H1 (cell line): ENCODE measurements at regions not wholly inside any gene's neighbourhood (a gene's known extent, or its start where the extent isn't known, plus 50 kb on each side); places are given as distances from the start of the nearest gene placed in this dataset.

Experiments used
- CTCF ChIA-PET: fragments of 300-600 bp; sonication (Branson Sonifier 250); formaldehyde crosslinking; loops from one replicate; lab custom pipeline; 2021; ENCODE audit not compliant: partially characterized antibody; lab: Charles Lee
- POLR2A ChIA-PET: fragments of 300-600 bp; sonication (Branson Sonifier 250); formaldehyde crosslinking; loops from one replicate; lab custom pipeline; 2021; ENCODE audit warnings: inconsistent platforms; ENCODE audit not compliant: partially characterized antibody; lab: Charles Lee
- DNase-seq, 2 experiments: peaks; one replicate each; pipeline versions ENCODE4 v3.0.0 to v3.0.0-alpha.2; 2010 to 2022; ENCODE audit warnings: low spot score in 2 of 2, low read depth in 1 of 2, mixed read lengths in 1 of 2
- FAIRE-seq: peaks from 2 replicates; lab custom pipeline; 2011; peaks lifted over from hg19 to GRCh38; lab: Jason Lieb, UNC
- H2AFZ ChIP-seq: 2 replicates; pipeline ENCODE4 v1.8.1; 2012; ENCODE audit warnings: low read length, inconsistent platforms
- H2AK5ac ChIP-seq: 2 replicates; pipeline ENCODE4 v1.6.1; 2013; ENCODE audit warnings: low read depth, low read length
- H2BK120ac ChIP-seq: replicated peaks from 2 replicates; pipeline ENCODE3; 2013; ENCODE audit warnings: low read depth, low read length, inconsistent platforms
- H2BK12ac ChIP-seq: 2 replicates; pipeline ENCODE4 v1.6.1; 2013; ENCODE audit warnings: low read depth, low read length
- H2BK15ac ChIP-seq: 2 replicates; pipeline ENCODE4 v1.6.1; 2013; ENCODE audit warnings: low read length
- H2BK20ac ChIP-seq: 2 replicates; pipeline ENCODE4 v1.6.1; 2013; ENCODE audit warnings: low read length
- H2BK5ac ChIP-seq: 2 replicates; pipeline ENCODE4 v1.6.1; 2013; ENCODE audit warnings: low read depth, low read length
- H3K14ac ChIP-seq: 2 replicates; pipeline ENCODE4 v1.6.1; 2013; ENCODE audit warnings: inconsistent platforms; ENCODE audit not compliant: insufficient read length
- H3K18ac ChIP-seq: 2 replicates; pipeline ENCODE4 v1.6.1; 2013; ENCODE audit warnings: low read length; ENCODE audit errors: extremely low read depth
- H3K23ac ChIP-seq: 2 replicates; pipeline ENCODE4 v1.6.1; 2013; ENCODE audit warnings: inconsistent platforms; ENCODE audit not compliant: insufficient read length
- H3K23me2 ChIP-seq: 2 replicates; pipeline ENCODE4 v1.6.1; 2013; ENCODE audit warnings: low read depth, low read length
- H3K27ac ChIP-seq: 2 replicates; pipeline ENCODE4 v1.6.1; 2011; ENCODE audit warnings: low read depth, low read length, inconsistent platforms
- H3K27me3 ChIP-seq, 4 experiments: replicated peaks in 1 of 4; 1 replicate in 1 of 4; 2 replicates in 3 of 4; pipeline versions ENCODE4 v1.6.1 to v1.8.1; 2011 to 2013; ENCODE audit warnings: low read length in 3 of 4, mild to moderate bottlenecking in 3 of 4, inconsistent platforms in 2 of 4, mixed read lengths in 2 of 4, moderate library complexity in 1 of 4; ENCODE audit not compliant: control insufficient read depth in 3 of 4, insufficient read depth in 3 of 4; ENCODE audit errors: extremely low read depth in 1 of 4
- H3K36me3 ChIP-seq, 4 experiments: 2 replicates each; pipeline versions ENCODE4 v1.6.1 to v1.8.1; 2011 to 2013; ENCODE audit warnings: mild to moderate bottlenecking in 4 of 4, low read length in 3 of 4, moderate library complexity in 2 of 4, control low read depth in 1 of 4, inconsistent platforms in 1 of 4; ENCODE audit not compliant: insufficient read depth in 4 of 4, control insufficient read depth in 2 of 4
- H3K4ac ChIP-seq: replicated peaks from 2 replicates; pipeline ENCODE3; 2013; ENCODE audit warnings: low read length, low read depth, mixed read lengths, inconsistent platforms; ENCODE audit not compliant: insufficient read length
- H3K4me1 ChIP-seq, 4 experiments: replicated peaks in 1 of 4; 1 replicate in 1 of 4; 2 replicates in 3 of 4; pipeline versions ENCODE4 v1.6.1 to v1.8.1; 2011 to 2013; ENCODE audit warnings: low read length in 3 of 4, inconsistent platforms in 2 of 4, mixed read lengths in 1 of 4; ENCODE audit not compliant: insufficient read depth in 4 of 4, control insufficient read depth in 3 of 4
- H3K4me2 ChIP-seq, 2 experiments: 2 replicates each; pipeline versions ENCODE4 v1.6.1 to v1.8.1; 2011 to 2013; ENCODE audit warnings: low read depth in 2 of 2, low read length in 2 of 2, control low read depth in 1 of 2, inconsistent platforms in 1 of 2, mild to moderate bottlenecking in 1 of 2; ENCODE audit not compliant: insufficient read depth in 1 of 2
- H3K4me3 ChIP-seq, 4 experiments: fragments of 200-600, 300-600 bp in 1 of 4; sonication (generic), shearing (Covaris generic), sonication (Bioruptor Twin) in 1 of 4; 2 replicates each; pipeline versions ENCODE4 v1.5.1 to v1.8.1; 2011 to 2016; ENCODE audit warnings: low read length in 4 of 4, low read depth in 3 of 4, control low read depth in 2 of 4, inconsistent platforms in 2 of 4, mild to moderate bottlenecking in 2 of 4, mixed read lengths in 1 of 4, moderate library complexity in 1 of 4; ENCODE audit not compliant: insufficient read depth in 2 of 4; ENCODE audit errors: extremely low read depth in 1 of 4
- H3K56ac ChIP-seq: replicated peaks from 2 replicates; pipeline ENCODE3; 2013; ENCODE audit warnings: low read depth, mild to moderate bottlenecking, mixed read lengths, low read length, inconsistent platforms; ENCODE audit not compliant: insufficient read length
- H3K79me1 ChIP-seq: 2 replicates; pipeline ENCODE4 v1.6.1; 2013; ENCODE audit warnings: low read depth, low read length, control low read depth
- H3K79me2 ChIP-seq, 2 experiments: 2 replicates each; pipeline versions ENCODE4 v1.6.1 to v1.8.1; 2012 to 2013; ENCODE audit warnings: low read length in 2 of 2, mild to moderate bottlenecking in 2 of 2, inconsistent platforms in 1 of 2; ENCODE audit not compliant: insufficient read depth in 2 of 2, control insufficient read depth in 1 of 2
- H3K9ac ChIP-seq, 4 experiments: replicated peaks in 1 of 4; 1 replicate in 1 of 4; 2 replicates in 3 of 4; pipeline versions ENCODE4 v1.6.1 to v1.8.1; 2011 to 2013; ENCODE audit warnings: low read depth in 3 of 4, low read length in 3 of 4, control low read depth in 2 of 4, mild to moderate bottlenecking in 2 of 4, moderate library complexity in 2 of 4, inconsistent platforms in 1 of 4; ENCODE audit errors: extremely low read depth in 1 of 4
- H3K9me3 ChIP-seq, 2 experiments: 2 replicates each; pipeline versions ENCODE4 v1.6.1 to v1.8.1; 2012 to 2013; ENCODE audit warnings: mild to moderate bottlenecking in 2 of 2, moderate library complexity in 2 of 2, control low read depth in 1 of 2, inconsistent platforms in 1 of 2, low read depth in 1 of 2, low read length in 1 of 2, mixed read lengths in 1 of 2; ENCODE audit not compliant: insufficient read depth in 2 of 2
- H4K20me1 ChIP-seq, 2 experiments: replicated peaks in 1 of 2; 2 replicates each; pipeline versions ENCODE3 to v1.8.1; 2011 to 2013; ENCODE audit warnings: inconsistent platforms in 2 of 2, low read length in 2 of 2, mild to moderate bottlenecking in 1 of 2; ENCODE audit not compliant: insufficient read depth in 2 of 2, control insufficient read depth in 1 of 2
- H4K5ac ChIP-seq: 2 replicates; pipeline ENCODE4 v1.6.1; 2013; ENCODE audit warnings: low read length, low read depth, mixed read lengths, inconsistent platforms; ENCODE audit not compliant: insufficient read length
- H4K8ac ChIP-seq: 2 replicates; pipeline ENCODE4 v1.8.0; 2013; ENCODE audit warnings: mild to moderate bottlenecking, moderate library complexity, low read length, inconsistent platforms; ENCODE audit not compliant: insufficient read depth; ENCODE audit errors: extremely low read depth
- H4K91ac ChIP-seq: replicated peaks from 2 replicates; pipeline ENCODE3; 2013; ENCODE audit warnings: low read length, mixed read lengths, inconsistent platforms; ENCODE audit not compliant: insufficient read length
- CTCF ChIP-seq, 3 experiments: IDR thresholded peaks; 1 replicate in 2 of 3; 2 replicates in 1 of 3; pipeline versions ENCODE4 v1.5.1 to v1.6.1; 2011; ENCODE audit warnings: low read length in 3 of 3, mild to moderate bottlenecking in 3 of 3, inconsistent platforms in 2 of 3, low read depth in 1 of 3, moderate library complexity in 1 of 3; ENCODE audit not compliant: insufficient read depth in 1 of 3; ENCODE audit errors: control extremely low read depth in 1 of 3
- KDM5A ChIP-seq: fragments of 200-600 bp; IDR thresholded peaks from 2 replicates; pipeline ENCODE4 v1.7.1; 2012; ENCODE audit warnings: mild to moderate bottlenecking, low read length, inconsistent platforms, mixed read lengths
- NANOG ChIP-seq: IDR thresholded peaks from 2 replicates; pipeline ENCODE4 v1.6.1; 2011; ENCODE audit warnings: low read length, low read depth, mild to moderate bottlenecking, inconsistent platforms; ENCODE audit not compliant: insufficient read depth, poor library complexity, severe bottlenecking
- RAD21 ChIP-seq, 2 experiments: IDR thresholded peaks in 1 of 2; conservative IDR thresholded peaks in 1 of 2; 2 replicates each; pipeline ENCODE4 v1.6.1; 2011; ENCODE audit warnings: low read depth in 2 of 2, low read length in 2 of 2, improper control_type of control experiment in 1 of 2, inconsistent platforms in 1 of 2, mild to moderate bottlenecking in 1 of 2, moderate library complexity in 1 of 2
- RFX5 ChIP-seq: IDR thresholded peaks from 2 replicates; pipeline ENCODE4 v1.6.1; 2011; ENCODE audit warnings: low read depth, low read length, improper control_type of control experiment, borderline replicate concordance
- SP2 ChIP-seq: IDR thresholded peaks from 2 replicates; pipeline ENCODE4 v1.6.1; 2012; ENCODE audit warnings: mild to moderate bottlenecking, low read length, inconsistent platforms
- WGBS, 2 experiments: shearing (Covaris generic) in 1 of 2; methylation state at CpG; one replicate each; pipeline versions ENCODE4 v1.1.6 to v1.1.7; 2013 to 2015; ENCODE audit warnings: low lambda C conversion rate in 2 of 2, mixed read lengths in 2 of 2, inconsistent platforms in 1 of 2, low coverage in 1 of 2, missing lambda C conversion rate in 1 of 2; ENCODE audit not compliant: insufficient replicate concordance in 2 of 2, insufficient coverage in 1 of 2, insufficient read length in 1 of 2; ENCODE audit errors: extremely low coverage in 1 of 2, missing lambda C conversion rate in 1 of 2; 5-methylcytosine and 5-hydroxymethylcytosine counted together

- Histone ChIP-seq H3K56ac (no peak overlapping the region), H3K9ac (no peak overlapping the region), H3K79me2 (no peaks in the 10 kb centered on the region), H3K4me3 (no peak overlapping the region), H2BK20ac (no peak overlapping the region), H4K5ac (no peak overlapping the region), H4K8ac (no peak overlapping the region), H2AK5ac (no peak overlapping the region), H3K4me1 (peaks cover 0 to 2% (median 0%) of the 10 kb centered on the region in 4 experiments; a peak in 1 of 7 replicates), H3K4me2 (no peak overlapping the region), H2BK120ac (no peak overlapping the region), H3K36me3 (no peaks in the 10 kb centered on the region), H3K27me3 (no peaks in the 10 kb centered on the region), H3K18ac (no peak overlapping the region), H3K23me2 (no peaks in the 10 kb centered on the region), H2AFZ (peak overlapping the region; percentile 61), H4K20me1 (no peaks in the 10 kb centered on the region), H3K79me1 (no peaks in the 10 kb centered on the region), H2BK5ac (no peak overlapping the region), H3K14ac (no peak overlapping the region), H2BK12ac (no peak overlapping the region), H4K91ac (no peak overlapping the region), H3K9me3 (no peaks in the 10 kb centered on the region), H2BK15ac (no peak overlapping the region), H3K27ac (no peak overlapping the region), H3K4ac (no peak overlapping the region), H3K23ac (no peak overlapping the region)
- DNase-seq: no peak
- TF ChIP-seq CTCF (IDR thresholded peaks at IDR 0.05; ENCODE audit: control extremely low read depth in 1 of 3, insufficient read depth in 1 of 3, low read depth in 1 of 3, low read length in 3 of 3) (no peak), NANOG (no peak), RAD21 (IDR thresholded peaks at IDR 0.05 in 1 of 2, conservative IDR thresholded peaks at IDR 0.05 in 1 of 2; ENCODE audit: low read depth in 2 of 2, low read length in 2 of 2) (peak in 1 of 2 experiments; percentile 6; a peak in 1 of 4 replicates), RFX5 (no peak), SP2 (no peak), KDM5A (no peak)
- ChIA-PET CTCF (interaction anchor here (0.6 kb wide), 2 partner anchors 19 to 1184 kb away, joined by 3 read pairs; no protein-coding TSS in a partner anchor), POLR2A (no interaction called here)
- FAIRE-seq: no peak
- 68% methylated on average over 5 of the region's 5 CpGs; no CpG with 5 or more reads in 1 of the 2 experiments for WGBS, 2 experiments
Observed at GRCh38 chr5:20575571-20575970, 587.6 kb upstream of the CDH18 start.
